H1 (cell line): ENCODE measurements at regions not wholly inside any gene's neighbourhood (a gene's known extent, or its start where the extent isn't known, plus 50 kb on each side); places are given as distances from the start of the nearest gene placed in this dataset.

ENCODE experiments used
- CTCF ChIA-PET: fragments of 300-600 bp; sonication (Branson Sonifier 250); formaldehyde crosslinking; loops from one replicate; lab custom pipeline; 2021; ENCODE audit not compliant: partially characterized antibody; lab: Charles Lee
- POLR2A ChIA-PET: fragments of 300-600 bp; sonication (Branson Sonifier 250); formaldehyde crosslinking; loops from one replicate; lab custom pipeline; 2021; ENCODE audit warnings: inconsistent platforms; ENCODE audit not compliant: partially characterized antibody; lab: Charles Lee
- DNase-seq, 2 experiments: peaks; one replicate each; pipeline versions ENCODE4 v3.0.0 to v3.0.0-alpha.2; 2010 to 2022; ENCODE audit warnings: low spot score in 2 of 2, low read depth in 1 of 2, mixed read lengths in 1 of 2
- FAIRE-seq: peaks from 2 replicates; lab custom pipeline; 2011; peaks lifted over from hg19 to GRCh38; lab: Jason Lieb, UNC
- H2AFZ ChIP-seq: 2 replicates; pipeline ENCODE4 v1.8.1; 2012; ENCODE audit warnings: low read length, inconsistent platforms
- H2AK5ac ChIP-seq: 2 replicates; pipeline ENCODE4 v1.6.1; 2013; ENCODE audit warnings: low read depth, low read length
- H2BK120ac ChIP-seq: replicated peaks from 2 replicates; pipeline ENCODE3; 2013; ENCODE audit warnings: low read depth, low read length, inconsistent platforms
- H2BK12ac ChIP-seq: 2 replicates; pipeline ENCODE4 v1.6.1; 2013; ENCODE audit warnings: low read depth, low read length
- H2BK15ac ChIP-seq: 2 replicates; pipeline ENCODE4 v1.6.1; 2013; ENCODE audit warnings: low read length
- H2BK20ac ChIP-seq: 2 replicates; pipeline ENCODE4 v1.6.1; 2013; ENCODE audit warnings: low read length
- H2BK5ac ChIP-seq: 2 replicates; pipeline ENCODE4 v1.6.1; 2013; ENCODE audit warnings: low read depth, low read length
- H3K14ac ChIP-seq: 2 replicates; pipeline ENCODE4 v1.6.1; 2013; ENCODE audit warnings: inconsistent platforms; ENCODE audit not compliant: insufficient read length
- H3K18ac ChIP-seq: 2 replicates; pipeline ENCODE4 v1.6.1; 2013; ENCODE audit warnings: low read length; ENCODE audit errors: extremely low read depth
- H3K23ac ChIP-seq: 2 replicates; pipeline ENCODE4 v1.6.1; 2013; ENCODE audit warnings: inconsistent platforms; ENCODE audit not compliant: insufficient read length
- H3K23me2 ChIP-seq: 2 replicates; pipeline ENCODE4 v1.6.1; 2013; ENCODE audit warnings: low read depth, low read length
- H3K27ac ChIP-seq: 2 replicates; pipeline ENCODE4 v1.6.1; 2011; ENCODE audit warnings: low read depth, low read length, inconsistent platforms
- H3K27me3 ChIP-seq, 4 experiments: replicated peaks in 1 of 4; 1 replicate in 1 of 4; 2 replicates in 3 of 4; pipeline versions ENCODE4 v1.6.1 to v1.8.1; 2011 to 2013; ENCODE audit warnings: low read length in 3 of 4, mild to moderate bottlenecking in 3 of 4, inconsistent platforms in 2 of 4, mixed read lengths in 2 of 4, moderate library complexity in 1 of 4; ENCODE audit not compliant: control insufficient read depth in 3 of 4, insufficient read depth in 3 of 4; ENCODE audit errors: extremely low read depth in 1 of 4
- H3K36me3 ChIP-seq, 4 experiments: 2 replicates each; pipeline versions ENCODE4 v1.6.1 to v1.8.1; 2011 to 2013; ENCODE audit warnings: mild to moderate bottlenecking in 4 of 4, low read length in 3 of 4, moderate library complexity in 2 of 4, control low read depth in 1 of 4, inconsistent platforms in 1 of 4; ENCODE audit not compliant: insufficient read depth in 4 of 4, control insufficient read depth in 2 of 4
- H3K4ac ChIP-seq: replicated peaks from 2 replicates; pipeline ENCODE3; 2013; ENCODE audit warnings: low read length, low read depth, mixed read lengths, inconsistent platforms; ENCODE audit not compliant: insufficient read length
- H3K4me1 ChIP-seq, 4 experiments: replicated peaks in 1 of 4; 1 replicate in 1 of 4; 2 replicates in 3 of 4; pipeline versions ENCODE4 v1.6.1 to v1.8.1; 2011 to 2013; ENCODE audit warnings: low read length in 3 of 4, inconsistent platforms in 2 of 4, mixed read lengths in 1 of 4; ENCODE audit not compliant: insufficient read depth in 4 of 4, control insufficient read depth in 3 of 4
- H3K4me2 ChIP-seq, 2 experiments: 2 replicates each; pipeline versions ENCODE4 v1.6.1 to v1.8.1; 2011 to 2013; ENCODE audit warnings: low read depth in 2 of 2, low read length in 2 of 2, control low read depth in 1 of 2, inconsistent platforms in 1 of 2, mild to moderate bottlenecking in 1 of 2; ENCODE audit not compliant: insufficient read depth in 1 of 2
- H3K4me3 ChIP-seq, 4 experiments: fragments of 200-600, 300-600 bp in 1 of 4; sonication (generic), shearing (Covaris generic), sonication (Bioruptor Twin) in 1 of 4; 2 replicates each; pipeline versions ENCODE4 v1.5.1 to v1.8.1; 2011 to 2016; ENCODE audit warnings: low read length in 4 of 4, low read depth in 3 of 4, control low read depth in 2 of 4, inconsistent platforms in 2 of 4, mild to moderate bottlenecking in 2 of 4, mixed read lengths in 1 of 4, moderate library complexity in 1 of 4; ENCODE audit not compliant: insufficient read depth in 2 of 4; ENCODE audit errors: extremely low read depth in 1 of 4
- H3K56ac ChIP-seq: replicated peaks from 2 replicates; pipeline ENCODE3; 2013; ENCODE audit warnings: low read depth, mild to moderate bottlenecking, mixed read lengths, low read length, inconsistent platforms; ENCODE audit not compliant: insufficient read length
- H3K79me1 ChIP-seq: 2 replicates; pipeline ENCODE4 v1.6.1; 2013; ENCODE audit warnings: low read depth, low read length, control low read depth
- H3K79me2 ChIP-seq, 2 experiments: 2 replicates each; pipeline versions ENCODE4 v1.6.1 to v1.8.1; 2012 to 2013; ENCODE audit warnings: low read length in 2 of 2, mild to moderate bottlenecking in 2 of 2, inconsistent platforms in 1 of 2; ENCODE audit not compliant: insufficient read depth in 2 of 2, control insufficient read depth in 1 of 2
- H3K9ac ChIP-seq, 4 experiments: replicated peaks in 1 of 4; 1 replicate in 1 of 4; 2 replicates in 3 of 4; pipeline versions ENCODE4 v1.6.1 to v1.8.1; 2011 to 2013; ENCODE audit warnings: low read depth in 3 of 4, low read length in 3 of 4, control low read depth in 2 of 4, mild to moderate bottlenecking in 2 of 4, moderate library complexity in 2 of 4, inconsistent platforms in 1 of 4; ENCODE audit errors: extremely low read depth in 1 of 4
- H3K9me3 ChIP-seq, 2 experiments: 2 replicates each; pipeline versions ENCODE4 v1.6.1 to v1.8.1; 2012 to 2013; ENCODE audit warnings: mild to moderate bottlenecking in 2 of 2, moderate library complexity in 2 of 2, control low read depth in 1 of 2, inconsistent platforms in 1 of 2, low read depth in 1 of 2, low read length in 1 of 2, mixed read lengths in 1 of 2; ENCODE audit not compliant: insufficient read depth in 2 of 2
- H4K20me1 ChIP-seq, 2 experiments: replicated peaks in 1 of 2; 2 replicates each; pipeline versions ENCODE3 to v1.8.1; 2011 to 2013; ENCODE audit warnings: inconsistent platforms in 2 of 2, low read length in 2 of 2, mild to moderate bottlenecking in 1 of 2; ENCODE audit not compliant: insufficient read depth in 2 of 2, control insufficient read depth in 1 of 2
- H4K5ac ChIP-seq: 2 replicates; pipeline ENCODE4 v1.6.1; 2013; ENCODE audit warnings: low read length, low read depth, mixed read lengths, inconsistent platforms; ENCODE audit not compliant: insufficient read length
- H4K8ac ChIP-seq: 2 replicates; pipeline ENCODE4 v1.8.0; 2013; ENCODE audit warnings: mild to moderate bottlenecking, moderate library complexity, low read length, inconsistent platforms; ENCODE audit not compliant: insufficient read depth; ENCODE audit errors: extremely low read depth
- H4K91ac ChIP-seq: replicated peaks from 2 replicates; pipeline ENCODE3; 2013; ENCODE audit warnings: low read length, mixed read lengths, inconsistent platforms; ENCODE audit not compliant: insufficient read length
- ASH2L ChIP-seq: fragments of 200-600, 300-600 bp; sonication (generic); IDR thresholded peaks from one replicate; pipeline ENCODE4 v1.7.1; 2017; ENCODE audit warnings: low read length
- ATF2 ChIP-seq: IDR thresholded peaks from 2 replicates; pipeline ENCODE4 v1.6.1; 2012; ENCODE audit warnings: low read length, inconsistent platforms
- ATF3 ChIP-seq: IDR thresholded peaks from 2 replicates; pipeline ENCODE4 v1.6.1; 2011; ENCODE audit warnings: low read depth, mild to moderate bottlenecking, low read length; ENCODE audit not compliant: insufficient read depth
- CBX5 ChIP-seq: fragments of 300-800, 300-1000 bp; sonication (generic); IDR thresholded peaks from 2 replicates; pipeline ENCODE4 v1.7.1; 2016; ENCODE audit warnings: antibody characterized with exemption, low read length, low read depth
- CHD1 ChIP-seq: IDR thresholded peaks from 2 replicates; pipeline ENCODE4 v1.6.1; 2012; ENCODE audit warnings: low read depth, low read length, improper control_type of control experiment
- CHD2 ChIP-seq: IDR thresholded peaks from 2 replicates; pipeline ENCODE4 v1.6.1; 2012; ENCODE audit warnings: low read length, improper control_type of control experiment
- FOSL1 ChIP-seq: IDR thresholded peaks from 2 replicates; pipeline ENCODE4 v1.6.1; 2011; ENCODE audit warnings: mild to moderate bottlenecking, low read depth, low read length, moderate library complexity; ENCODE audit not compliant: insufficient read depth
- NRF1 ChIP-seq: IDR thresholded peaks from 2 replicates; pipeline ENCODE4 v1.6.1; 2011; ENCODE audit warnings: mild to moderate bottlenecking, low read depth, low read length, improper control_type of control experiment
- POLR2AphosphoS5 ChIP-seq: IDR thresholded peaks from 2 replicates; pipeline ENCODE4 v1.6.1; 2011; ENCODE audit warnings: low read depth, low read length
- POU5F1 ChIP-seq: IDR thresholded peaks from 2 replicates; pipeline ENCODE4 v1.6.1; 2011; ENCODE audit warnings: low read depth, mild to moderate bottlenecking, low read length, moderate library complexity
- SIRT6 ChIP-seq: IDR thresholded peaks from one replicate; pipeline ENCODE4 v1.7.1; 2012; ENCODE audit warnings: low read length, inconsistent platforms
- SP4 ChIP-seq: IDR thresholded peaks from 2 replicates; pipeline ENCODE4 v1.6.1; 2012; ENCODE audit warnings: low read length, inconsistent platforms
- TEAD4 ChIP-seq: IDR thresholded peaks from 2 replicates; pipeline ENCODE4 v1.6.1; 2012; ENCODE audit warnings: low read depth, low read length, inconsistent platforms, mixed read lengths
- USF2 ChIP-seq: IDR thresholded peaks from 2 replicates; pipeline ENCODE4 v1.6.1; 2011; ENCODE audit warnings: low read length, improper control_type of control experiment

- H3K23ac ChIP-seq: no peak overlapping the region
- no peak overlapping the region for H2BK15ac ChIP-seq
- no peak overlapping the region for H4K91ac ChIP-seq
- H3K9ac ChIP-seq: no peak overlapping the region
- ChIA-PET POLR2A (no interaction called here), CTCF (no interaction called here)
- H3K79me2 ChIP-seq: no peaks in the 10 kb centered on the region
- H3K36me3 ChIP-seq: 0 out of 8 replicates have a peak, but pooled peaks cover 0 to 2% (median 0%) of the 10 kb centered on the region in 4 experiments
- H3K4ac ChIP-seq: no peak overlapping the region
- H3K4me3 ChIP-seq: no peak overlapping the region
- H3K56ac ChIP-seq: no peak overlapping the region
- no peak overlapping the region for H2BK20ac ChIP-seq
- no peaks in the 10 kb centered on the region for H3K27me3 ChIP-seq
- no peaks in the 10 kb centered on the region for H3K79me1 ChIP-seq
- H4K20me1 ChIP-seq: no peaks in the 10 kb centered on the region
- no peak overlapping the region for H2BK12ac ChIP-seq
- H3K14ac ChIP-seq: no peak overlapping the region
- H3K18ac ChIP-seq: no peak overlapping the region
- no peaks in the 10 kb centered on the region for H3K4me1 ChIP-seq
- H3K4me2 ChIP-seq: no peak overlapping the region
- no peak overlapping the region for H2BK5ac ChIP-seq
- H3K23me2 ChIP-seq: no peaks in the 10 kb centered on the region
- DNase-seq (no peak), FAIRE-seq (no peak)
- H3K9me3 ChIP-seq: peaks cover 21 to 43% of the 10 kb centered on the region in 2 experiments
- no peak overlapping the region for H2AFZ ChIP-seq
- H2AK5ac ChIP-seq: no peak overlapping the region
- H3K27ac ChIP-seq: no peak overlapping the region
- H4K5ac ChIP-seq: no peak overlapping the region
- H4K8ac ChIP-seq: no peak overlapping the region
- H2BK120ac ChIP-seq: no peak overlapping the region
- TF ChIP-seq ATF3: no peak
- no peak for TF ChIP-seq POU5F1
- TF ChIP-seq CHD1: no peak
- no peak for TF ChIP-seq NRF1
- no peak for TF ChIP-seq SP4
- TF ChIP-seq CBX5: no peak
- TF ChIP-seq TEAD4: no peak
- TF ChIP-seq CHD2: no peak
- no peak for TF ChIP-seq USF2
- no peak for TF ChIP-seq ATF2
- no peak for TF ChIP-seq SIRT6
- TF ChIP-seq FOSL1: no peak
- no peak for TF ChIP-seq ASH2L
- TF ChIP-seq POLR2AphosphoS5: no peak
These were observed 189.8 kb downstream of the YTHDC2 start for GRCh38 chr5:113703266-113703665.
